Stimulated activated effector memory CD8-positive, alpha-beta T cell treated with anti-CD3 and anti-CD28 coated beads, Interleukin-12 subunit alpha, Interleukin-12 subunit beta, amount 100 ng/mL, for 72 hours (primary cell): ENCODE measurements at regions not wholly inside any gene's neighbourhood (a gene's known extent, or its start where the extent isn't known, plus 50 kb on each side); places are given as distances from the start of the nearest gene placed in this dataset.
"Not testable (repeated sequence)": the region's sequence is repeated elsewhere in the genome, so short reads cannot be mapped to it uniquely, and the experiment has no call there.

Source experiments
- ATAC-seq: fragments of 150-1000 bp; cut with Tn5 transposase; 2 replicates; pipeline ENCODE4 v1.10.0; 2021
- DNase-seq, 2 donors: peaks; one replicate each; pipeline ENCODE4 v3.0.0; 2021 to 2022; ENCODE audit warnings: low spot score in 2 of 2
- H3K27ac Mint-ChIP-seq: one replicate; pipeline ENCODE4 v1.8.0; 2022; ENCODE audit warnings: mild to moderate bottlenecking, mixed read lengths
- H3K36me3 Mint-ChIP-seq: one replicate; pipeline ENCODE4 v1.8.0; 2022; ENCODE audit warnings: mild to moderate bottlenecking, mixed read lengths
- H3K4me1 Mint-ChIP-seq: one replicate; pipeline ENCODE4 v1.8.0; 2022; ENCODE audit warnings: mixed read lengths
- H3K4me3 Mint-ChIP-seq: one replicate; pipeline ENCODE4 v1.8.0; 2022; ENCODE audit warnings: mild to moderate bottlenecking, mixed read lengths
- H3K9me3 Mint-ChIP-seq: one replicate; pipeline ENCODE4 v1.8.0; 2022; ENCODE audit warnings: mixed read lengths

DNA sequence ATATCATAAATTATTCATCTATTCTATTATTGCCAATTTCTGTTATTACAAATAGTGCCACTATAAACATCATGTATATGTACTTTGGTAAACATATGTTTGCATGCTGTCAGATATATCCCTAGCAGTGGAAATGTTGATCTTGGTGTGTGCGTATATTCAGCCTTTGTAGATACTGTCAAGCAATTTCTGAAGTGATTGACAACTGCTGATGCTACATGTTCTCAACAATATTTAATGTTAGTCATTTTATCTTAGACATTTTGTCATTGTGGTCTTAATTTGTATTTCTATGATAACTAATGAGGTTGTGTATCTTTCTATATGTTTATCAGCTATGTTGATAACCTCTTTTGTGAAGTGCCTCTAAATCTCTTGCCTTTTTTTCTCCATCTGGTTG lies 186.5 kb upstream of the NRG3 start:
- no peak for ATAC-seq
- Mint-ChIP-seq H3K36me3 (no peaks in the 10 kb centered on the region), H3K4me3 (no peak overlapping the region), H3K9me3 (peaks cover 17% of the 10 kb centered on the region), H3K4me1 (no peaks in the 10 kb centered on the region), H3K27ac (no peak overlapping the region)
- no peak for DNase-seq

DNA sequence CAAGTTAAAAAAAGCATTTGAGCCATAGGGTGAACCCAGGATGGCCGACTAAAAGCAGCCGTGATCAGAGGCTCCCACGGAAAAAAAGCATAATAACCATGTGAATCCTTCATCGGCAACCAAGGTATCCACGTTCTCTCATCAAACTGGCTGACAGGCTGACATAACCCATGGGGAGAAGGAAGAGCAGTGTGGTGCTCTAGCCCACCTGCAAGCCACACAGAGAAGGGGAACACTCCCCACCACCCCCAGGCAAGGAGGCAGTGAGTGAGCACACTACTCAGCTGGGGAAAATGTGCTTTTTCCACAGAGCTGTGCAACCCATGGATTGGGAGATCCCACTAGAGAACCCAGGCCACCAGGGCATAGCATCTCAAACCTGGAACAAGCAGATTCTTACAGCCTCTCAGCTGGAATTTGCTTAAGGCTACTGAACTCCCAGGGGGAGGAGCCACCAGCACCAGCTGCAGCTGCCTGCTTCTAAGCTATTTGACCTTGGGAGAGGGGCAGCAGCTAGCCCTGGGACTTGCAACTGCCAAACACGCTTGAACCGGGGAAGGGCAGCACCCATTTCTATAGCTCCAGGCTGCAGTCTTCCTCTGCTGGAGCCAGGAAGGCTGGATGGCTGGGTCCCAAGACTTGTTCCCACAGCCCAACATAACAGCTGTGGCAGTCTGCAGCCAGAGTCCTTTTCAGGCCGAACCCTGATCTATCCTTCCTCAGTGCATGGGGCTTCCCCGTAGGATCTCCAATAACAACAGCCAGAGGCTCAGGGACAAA lies 178.2 kb upstream of the NRG3 start:
- H3K9me3 Mint-ChIP-seq = peaks cover 29% of the 10 kb centered on the region
- H3K36me3 Mint-ChIP-seq = no peaks in the 10 kb centered on the region
- H3K27ac Mint-ChIP-seq = no peak overlapping the region
- ATAC-seq (no peak), DNase-seq (no peak)
- no peaks in the 10 kb centered on the region for H3K4me1 Mint-ChIP-seq
- no peak overlapping the region for H3K4me3 Mint-ChIP-seq

DNA sequence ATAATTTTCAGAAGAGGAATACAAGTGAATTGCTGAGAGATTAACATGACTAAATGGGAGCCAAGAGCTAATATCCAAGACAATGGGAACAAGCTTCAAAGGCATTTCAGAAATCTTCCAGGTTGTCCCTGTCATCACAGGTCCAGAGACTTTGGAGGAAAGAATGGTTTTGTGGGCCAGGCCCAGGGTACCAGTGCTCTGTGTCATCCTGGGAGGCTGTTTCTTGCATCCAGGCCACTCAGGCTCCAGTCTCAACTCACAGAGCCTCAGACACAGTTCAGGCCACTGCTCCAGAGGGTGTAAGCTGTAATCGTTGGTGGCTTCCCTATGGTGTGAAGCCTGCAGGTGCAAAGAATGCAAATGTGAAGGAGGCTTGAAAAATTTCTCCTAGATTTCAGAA lies 170.4 kb upstream of the NRG3 start:
- H3K36me3 Mint-ChIP-seq = no peaks in the 10 kb centered on the region
- ATAC-seq = no peak
- DNase-seq = no peak

DNA sequence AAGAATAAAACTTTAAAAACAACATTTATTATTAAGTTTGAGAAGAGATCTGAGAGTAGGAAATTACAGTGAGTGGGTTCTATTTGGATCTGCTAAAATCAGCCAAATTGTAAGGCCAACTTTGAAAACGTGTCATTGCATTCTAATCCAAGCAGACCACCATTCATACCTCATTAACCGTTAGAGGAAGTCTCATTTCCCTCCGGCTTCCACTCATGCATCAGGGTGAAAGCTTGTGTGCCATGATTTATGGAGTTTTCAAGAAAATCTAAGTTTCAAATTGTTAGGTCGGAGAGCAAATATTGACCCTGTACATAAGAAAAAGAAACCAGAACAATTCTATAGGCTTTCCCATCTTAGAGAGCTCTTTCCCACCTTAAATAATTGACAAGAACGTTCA lies 166.6 kb upstream of the NRG3 start:
- H3K4me1 Mint-ChIP-seq = no peaks in the 10 kb centered on the region
- no peak for DNase-seq
- ATAC-seq = no peak
- H3K4me3 Mint-ChIP-seq = no peak overlapping the region
- H3K36me3 Mint-ChIP-seq = no peaks in the 10 kb centered on the region
- peaks cover 8% of the 10 kb centered on the region for H3K9me3 Mint-ChIP-seq
- H3K27ac Mint-ChIP-seq = no peak overlapping the region

More for the DNA sequence above, 170.4 kb upstream of the NRG3 start:
- H3K27ac Mint-ChIP-seq = no peak overlapping the region
- no peak overlapping the region for H3K4me3 Mint-ChIP-seq
- peaks cover 23% of the 10 kb centered on the region for H3K9me3 Mint-ChIP-seq
- no peaks in the 10 kb centered on the region for H3K4me1 Mint-ChIP-seq

DNA sequence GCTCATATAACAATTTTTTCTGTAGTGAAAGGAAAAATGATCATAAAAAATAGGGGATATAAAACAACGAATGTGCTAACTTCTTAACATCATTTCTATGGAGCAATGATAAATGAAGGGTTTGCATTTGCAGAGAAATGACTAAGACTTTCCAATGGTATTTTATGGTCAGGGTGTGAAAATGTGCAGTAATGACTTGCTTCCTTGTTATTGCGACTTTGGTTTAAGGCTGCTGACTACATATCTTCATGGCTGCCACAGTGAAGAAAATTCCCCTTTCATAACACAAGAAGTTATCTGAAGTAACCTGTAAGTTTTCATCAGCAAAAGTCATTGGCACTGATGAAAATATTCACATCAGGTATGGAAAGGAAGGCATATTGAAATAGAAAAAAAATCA lies 166.1 kb upstream of the NRG3 start:
- ATAC-seq = no peak
- DNase-seq = no peak
- Mint-ChIP-seq H3K9me3 (peaks cover 8% of the 10 kb centered on the region), H3K4me1 (no peaks in the 10 kb centered on the region), H3K27ac (no peak overlapping the region), H3K4me3 (no peak overlapping the region), H3K36me3 (no peaks in the 10 kb centered on the region)

DNA sequence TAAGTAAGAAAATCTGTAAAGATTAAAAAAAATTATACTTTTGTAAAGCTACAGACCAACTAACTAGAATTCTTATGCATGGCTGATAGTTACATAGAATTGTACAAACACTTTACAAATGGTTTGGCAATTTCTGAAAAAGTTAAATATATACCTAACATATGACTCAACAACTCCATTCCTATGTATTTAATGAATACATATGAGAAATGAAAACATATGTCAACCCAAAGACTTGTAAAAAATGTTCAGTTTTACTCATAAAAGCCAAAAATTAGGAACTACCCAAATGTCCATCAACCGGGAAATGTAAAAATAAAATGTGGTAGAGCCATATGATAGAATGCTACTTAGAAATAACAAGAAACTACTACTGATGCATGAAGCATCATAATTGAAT lies 152.6 kb upstream of the NRG3 start:
- Mint-ChIP-seq H3K4me3 (no peak overlapping the region), H3K9me3 (peaks cover 8% of the 10 kb centered on the region), H3K27ac (no peak overlapping the region), H3K4me1 (no peaks in the 10 kb centered on the region), H3K36me3 (no peaks in the 10 kb centered on the region)
- ATAC-seq (no peak), DNase-seq (no peak)

DNA sequence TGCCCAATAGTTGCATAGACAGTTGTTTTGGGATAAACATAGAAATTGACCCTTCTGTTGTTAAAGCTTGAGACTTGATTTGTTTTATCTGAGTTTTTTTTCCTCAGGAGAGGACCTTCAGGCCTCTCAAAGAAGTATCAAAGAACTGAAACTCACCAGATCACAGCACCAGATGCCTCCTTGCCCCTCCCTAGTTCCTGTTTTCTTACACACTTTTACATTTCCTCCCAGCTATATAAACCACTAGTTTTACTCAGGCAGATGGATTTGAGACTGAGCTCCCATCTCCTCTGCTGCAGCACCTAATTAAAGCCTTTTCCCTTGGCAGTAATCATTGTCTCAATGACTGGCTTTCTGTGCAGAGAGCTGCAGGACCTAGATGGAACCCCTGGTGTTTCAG lies 150.6 kb upstream of the NRG3 start:
- Mint-ChIP-seq H3K4me1 (no peaks in the 10 kb centered on the region), H3K27ac (no peak overlapping the region), H3K36me3 (no peaks in the 10 kb centered on the region), H3K4me3 (no peak overlapping the region), H3K9me3 (peaks cover 11% of the 10 kb centered on the region)
- no peak for ATAC-seq
- no peak for DNase-seq

DNA sequence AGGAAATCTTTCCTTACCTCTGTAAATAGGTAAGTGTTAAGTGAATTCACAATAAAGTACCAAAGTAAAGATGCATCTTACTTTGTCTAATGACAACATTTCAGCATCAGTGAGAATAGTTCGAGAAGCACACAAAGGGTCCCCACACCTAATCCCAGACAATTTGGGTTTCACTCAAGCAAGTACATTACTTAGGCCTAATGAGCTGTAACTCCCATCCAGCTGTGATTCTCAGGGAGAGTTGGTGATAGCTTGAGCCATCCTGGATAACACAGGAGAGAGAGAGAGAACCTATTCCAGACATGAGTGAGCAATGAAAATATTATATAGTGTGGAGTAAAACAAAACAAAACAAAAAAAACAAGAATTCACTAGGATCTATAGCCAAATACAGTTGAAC lies 149.1 kb upstream of the NRG3 start:
- Mint-ChIP-seq H3K36me3 (no peaks in the 10 kb centered on the region), H3K4me1 (no peaks in the 10 kb centered on the region), H3K27ac (no peak overlapping the region), H3K4me3 (no peak overlapping the region), H3K9me3 (peaks cover 9% of the 10 kb centered on the region)
- ATAC-seq (no peak), DNase-seq (no peak)

DNA sequence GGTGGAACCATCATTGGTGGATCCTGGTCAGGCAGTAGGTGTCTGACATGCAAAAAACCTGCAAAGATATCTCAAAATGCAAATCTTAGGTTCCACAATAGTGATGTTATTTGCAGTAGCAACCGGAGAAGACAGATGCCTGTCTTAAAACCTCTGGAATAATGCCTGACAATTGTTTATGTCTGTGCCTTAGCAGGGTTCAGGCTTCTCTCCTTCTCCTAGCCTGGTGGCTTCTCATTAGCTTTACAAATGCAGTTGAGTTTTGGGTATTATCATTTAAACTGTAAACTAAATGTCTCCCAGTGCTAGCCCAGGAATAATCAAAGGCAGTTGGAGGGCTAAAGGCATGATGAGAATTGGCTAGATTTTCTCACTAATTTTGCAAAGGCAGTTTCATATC lies 146.3 kb upstream of the NRG3 start:
- Mint-ChIP-seq H3K4me3 (no peak overlapping the region), H3K27ac (no peak overlapping the region), H3K4me1 (no peaks in the 10 kb centered on the region), H3K36me3 (no peaks in the 10 kb centered on the region), H3K9me3 (peaks cover 9% of the 10 kb centered on the region)
- ATAC-seq = no peak
- no peak for DNase-seq

DNA sequence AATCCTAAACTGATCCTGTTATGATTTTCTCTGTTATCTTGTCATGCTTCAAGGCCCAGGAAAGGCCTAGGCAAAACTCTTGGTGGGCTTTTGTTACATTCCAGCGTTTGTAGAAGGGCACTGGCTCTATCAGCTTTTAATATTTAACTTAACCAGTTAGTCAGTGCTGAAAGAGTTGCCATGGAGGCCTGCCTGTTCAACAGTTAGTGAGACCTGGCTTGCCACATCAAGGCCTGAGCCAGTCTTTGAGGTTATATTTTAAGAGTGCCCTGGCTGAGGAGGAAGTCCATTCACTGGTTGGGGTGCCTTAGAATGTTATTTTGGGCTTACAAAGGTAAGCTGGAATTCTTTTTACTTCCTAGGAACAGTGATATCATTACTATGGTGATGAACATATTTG lies 144.1 kb upstream of the NRG3 start:
- H3K9me3 Mint-ChIP-seq = peaks cover 12% of the 10 kb centered on the region
- ATAC-seq (no peak), DNase-seq (no peak)
- H3K36me3 Mint-ChIP-seq = no peaks in the 10 kb centered on the region
- no peak overlapping the region for H3K27ac Mint-ChIP-seq
- H3K4me1 Mint-ChIP-seq = no peaks in the 10 kb centered on the region
- no peak overlapping the region for H3K4me3 Mint-ChIP-seq

DNA sequence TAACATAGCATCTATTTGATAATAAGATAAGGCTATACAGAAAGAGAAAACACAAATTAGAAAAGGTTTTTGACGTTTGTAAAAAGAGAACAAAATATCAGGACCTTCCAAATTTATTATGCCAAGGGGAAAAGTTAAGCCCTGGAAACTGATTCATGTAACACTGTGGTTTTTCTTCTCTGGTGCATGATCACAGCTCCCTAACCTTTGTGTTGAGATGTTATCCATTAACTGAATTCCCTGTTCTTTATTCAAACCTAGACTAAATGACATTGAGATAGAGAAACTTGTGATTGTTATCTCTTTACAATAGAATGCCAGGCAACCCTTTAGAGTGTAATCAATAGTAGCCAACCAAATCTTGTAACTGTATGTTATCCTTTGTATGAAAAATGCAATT lies 141.5 kb upstream of the NRG3 start:
- ATAC-seq = no peak
- Mint-ChIP-seq H3K9me3 (peaks cover 22% of the 10 kb centered on the region), H3K27ac (no peak overlapping the region), H3K4me1 (no peaks in the 10 kb centered on the region), H3K36me3 (no peaks in the 10 kb centered on the region), H3K4me3 (no peak overlapping the region)
- DNase-seq = no peak

DNA sequence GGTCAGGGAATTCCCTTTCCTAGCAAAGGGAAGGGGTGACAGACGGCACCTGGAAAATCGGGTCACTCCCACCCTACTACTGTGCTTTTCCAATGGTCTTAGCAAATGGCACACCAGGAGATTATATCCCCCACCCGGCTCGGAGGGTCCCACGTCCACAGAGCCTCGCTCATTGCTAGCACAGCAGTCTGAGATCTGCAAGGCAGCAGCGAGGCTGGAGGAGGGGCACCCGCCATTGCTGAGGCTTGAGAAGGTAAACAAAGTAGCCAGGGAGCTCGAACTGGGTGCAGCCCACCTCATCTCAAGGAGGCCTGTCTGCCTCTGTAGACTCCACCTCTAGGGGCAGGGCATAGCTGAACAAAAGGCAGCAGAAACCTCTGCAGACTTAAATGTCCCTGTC lies 139.8 kb upstream of the NRG3 start:
- H3K36me3 Mint-ChIP-seq, DNase-seq, H3K4me3 Mint-ChIP-seq, H3K27ac Mint-ChIP-seq, H3K4me1 Mint-ChIP-seq, ATAC-seq: not testable (repeated sequence)
- peaks cover 19% of the 10 kb centered on the region for H3K9me3 Mint-ChIP-seq

DNA sequence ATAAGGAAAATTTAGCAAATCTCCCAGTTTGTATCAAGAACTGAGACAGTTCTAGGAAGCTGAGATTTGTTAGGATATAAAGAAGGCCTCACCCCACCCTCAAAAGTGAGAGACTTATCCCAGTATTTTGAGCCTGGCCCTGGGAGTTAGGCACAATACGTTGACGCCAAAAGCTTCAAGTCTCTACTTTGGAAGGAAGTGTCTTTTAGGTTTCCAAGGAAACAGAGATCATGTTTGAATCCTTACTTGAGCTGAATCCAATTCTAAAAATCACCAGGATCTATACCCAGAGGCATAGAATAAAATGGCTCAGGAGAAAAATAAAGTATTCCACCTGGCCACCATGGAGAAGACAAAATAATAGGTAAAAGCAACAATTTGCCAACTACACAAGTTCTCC lies 115.9 kb upstream of the NRG3 start:
- Mint-ChIP-seq H3K4me1 (no peaks in the 10 kb centered on the region), H3K36me3 (no peaks in the 10 kb centered on the region), H3K9me3 (peaks cover 10% of the 10 kb centered on the region), H3K27ac (no peak overlapping the region), H3K4me3 (no peak overlapping the region)
- DNase-seq = no peak
- no peak for ATAC-seq

DNA sequence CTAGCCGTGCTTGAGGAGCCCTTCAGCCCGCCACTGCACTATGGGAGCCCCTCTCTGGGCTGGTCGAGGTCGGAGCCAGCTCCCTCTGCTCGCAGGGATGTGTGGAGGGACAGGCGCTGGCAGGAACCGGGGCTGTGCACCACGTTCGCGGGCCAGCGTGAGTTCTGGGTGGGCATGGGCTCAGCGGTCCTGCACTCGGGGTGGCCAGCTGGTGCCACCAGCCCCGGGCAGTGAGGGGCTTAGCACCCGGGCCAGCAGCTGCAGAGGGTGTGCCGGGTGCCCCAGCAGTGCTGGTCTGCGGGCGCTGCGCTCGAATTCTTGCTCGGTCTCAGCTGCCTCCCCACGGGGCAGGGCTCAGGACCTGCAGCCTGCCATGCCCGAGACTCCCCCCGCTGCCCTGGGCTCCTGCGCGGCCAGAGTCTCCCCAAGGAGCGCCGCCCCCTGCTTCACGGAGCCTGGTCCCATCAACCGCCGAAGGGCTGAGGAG lies 90.8 kb upstream of the NRG3 start:
- Mint-ChIP-seq H3K27ac (no peak overlapping the region), H3K36me3 (no peaks in the 10 kb centered on the region), H3K9me3 (peaks cover 4% of the 10 kb centered on the region), H3K4me1 (no peaks in the 10 kb centered on the region), H3K4me3 (no peak overlapping the region)
- ATAC-seq (no peak), DNase-seq (no peak)

DNA sequence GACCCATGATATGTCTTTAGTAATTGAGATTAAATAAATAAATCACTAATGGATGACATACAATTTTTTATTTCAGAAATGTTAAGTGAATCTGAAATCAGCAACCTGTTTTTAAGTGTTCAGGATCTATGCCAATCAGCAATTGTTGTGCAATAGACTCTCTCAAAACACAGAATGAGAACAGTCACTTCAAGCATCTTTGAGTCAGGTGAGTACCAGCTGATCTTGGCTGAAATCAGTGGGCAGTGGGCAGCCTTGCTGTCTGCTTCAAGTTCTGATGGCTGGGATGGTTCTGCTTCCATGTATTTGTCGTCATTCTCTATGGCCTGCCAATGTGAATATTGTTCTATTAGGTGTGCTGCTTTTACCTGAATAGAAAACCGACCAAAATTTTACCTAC lies 82.3 kb upstream of the NRG3 start:
- Mint-ChIP-seq H3K4me1 (no peaks in the 10 kb centered on the region), H3K9me3 (peaks cover 12% of the 10 kb centered on the region), H3K36me3 (no peaks in the 10 kb centered on the region), H3K4me3 (no peak overlapping the region), H3K27ac (no peak overlapping the region)
- no peak for ATAC-seq
- DNase-seq = no peak

DNA sequence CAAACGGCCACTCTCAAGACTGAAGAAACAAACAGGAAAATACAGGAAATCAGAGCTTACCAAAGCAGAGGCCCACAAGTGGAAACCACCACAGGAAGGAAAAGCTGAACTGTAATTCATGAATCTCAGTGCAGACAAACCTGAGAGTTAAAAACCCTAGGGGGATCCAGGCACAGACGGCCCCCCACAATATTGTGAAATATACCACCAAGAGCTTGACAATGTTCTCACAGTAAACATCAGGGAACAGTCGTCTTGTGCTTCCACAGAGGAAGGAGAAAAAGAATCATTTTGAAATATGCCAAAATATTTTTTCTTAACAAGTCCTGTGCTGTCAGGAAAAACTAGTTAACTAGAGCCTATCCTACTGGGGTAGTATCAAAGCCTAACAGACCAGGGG lies 68.2 kb upstream of the NRG3 start:
- no peak for ATAC-seq
- no peaks in the 10 kb centered on the region for H3K36me3 Mint-ChIP-seq
- H3K4me3 Mint-ChIP-seq = no peak overlapping the region
- peaks cover 32% of the 10 kb centered on the region for H3K9me3 Mint-ChIP-seq
- no peaks in the 10 kb centered on the region for H3K4me1 Mint-ChIP-seq
- no peak for DNase-seq
- no peak overlapping the region for H3K27ac Mint-ChIP-seq

DNA sequence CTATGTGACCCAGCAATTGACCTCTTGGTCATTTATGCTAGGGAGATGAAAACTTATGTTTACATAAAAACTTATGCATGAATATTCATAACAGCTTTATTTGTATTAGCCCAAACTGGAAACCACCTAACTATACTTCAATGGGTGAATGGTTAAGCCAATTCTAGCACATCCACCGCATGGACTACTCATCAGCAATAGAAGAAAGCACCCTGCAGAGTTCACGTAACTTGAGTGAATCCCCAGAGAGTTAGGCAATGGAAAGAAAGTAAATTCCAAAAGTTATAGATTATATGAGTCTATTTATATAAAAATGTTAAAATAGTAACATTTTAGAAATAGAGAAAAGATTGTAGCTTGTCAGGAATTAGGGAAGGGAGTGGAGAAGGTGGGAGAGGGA lies 60.2 kb upstream of the NRG3 start:
- H3K27ac Mint-ChIP-seq = no peak overlapping the region
- H3K9me3 Mint-ChIP-seq = peaks cover 18% of the 10 kb centered on the region
- no peaks in the 10 kb centered on the region for H3K4me1 Mint-ChIP-seq
- H3K4me3 Mint-ChIP-seq = no peak overlapping the region
- H3K36me3 Mint-ChIP-seq = no peaks in the 10 kb centered on the region
- DNase-seq (no peak), ATAC-seq (no peak)
